Parathyroid adenoma (tissue), 2 donors: ENCODE measurements at regions not wholly inside any gene's neighbourhood (a gene's known extent, or its start where the extent isn't known, plus 50 kb on each side); places are given as distances from the start of the nearest gene placed in this dataset.

ENCODE experiments used
- H2AFZ ChIP-seq: fragments of 300-600 bp; sonication (generic); one replicate; pipeline ENCODE4 v1.7.0; 2017; ENCODE audit warnings: antibody characterized with exemption, mild to moderate bottlenecking
- H3K27ac ChIP-seq: fragments of 300-600 bp; sonication (generic); one replicate; pipeline ENCODE4 v1.7.0; 2017
- H3K27me3 ChIP-seq: fragments of 300-600 bp; sonication (generic); one replicate; pipeline ENCODE4 v1.7.0; 2017; ENCODE audit warnings: low read length; ENCODE audit not compliant: control insufficient read depth, insufficient read depth
- H3K36me3 ChIP-seq: fragments of 300-600 bp; sonication (generic); one replicate; pipeline ENCODE4 v1.7.0; 2017; ENCODE audit warnings: low read length; ENCODE audit not compliant: control insufficient read depth, insufficient read depth
- H3K4me1 ChIP-seq: fragments of 300-600 bp; sonication (generic); one replicate; pipeline ENCODE4 v1.7.0; 2017; ENCODE audit warnings: control low read depth
- H3K4me2 ChIP-seq: fragments of 300-600 bp; sonication (generic); one replicate; pipeline ENCODE4 v1.7.0; 2017; ENCODE audit warnings: low read length
- H3K4me3 ChIP-seq: fragments of 300-600 bp; sonication (generic); one replicate; pipeline ENCODE4 v1.7.0; 2017; ENCODE audit warnings: low read depth, low read length
- H3K79me2 ChIP-seq: fragments of 300-600 bp; sonication (generic); one replicate; pipeline ENCODE4 v1.7.0; 2017; ENCODE audit warnings: control low read depth
- H3K9ac ChIP-seq: fragments of 300-600 bp; sonication (generic); one replicate; pipeline ENCODE4 v1.7.0; 2017; ENCODE audit warnings: mild to moderate bottlenecking
- H3K9me3 ChIP-seq: fragments of 300-600 bp; sonication (generic); one replicate; pipeline ENCODE4 v1.7.0; 2017; ENCODE audit warnings: low read length; ENCODE audit not compliant: control insufficient read depth
- CTCF ChIP-seq: fragments of 300-600 bp; sonication (generic); IDR thresholded peaks from one replicate; pipeline ENCODE4 v1.7.0; 2017; ENCODE audit warnings: antibody characterized with exemption, mild to moderate bottlenecking
- donor health status: primary hyperparathyroidism.

- no peak overlapping the region for H3K4me2 ChIP-seq
- no peak for TF ChIP-seq CTCF
- H2AFZ ChIP-seq, result no peak overlapping the region
- no peak overlapping the region for H3K9ac ChIP-seq
- H3K4me3 ChIP-seq, result no peak overlapping the region
- H3K36me3 ChIP-seq, result no peaks in the 10 kb centered on the region
- no peaks in the 10 kb centered on the region for H3K4me1 ChIP-seq
- H3K27me3 ChIP-seq, result no peaks in the 10 kb centered on the region
- no peaks in the 10 kb centered on the region for H3K79me2 ChIP-seq
- no peaks in the 10 kb centered on the region for H3K9me3 ChIP-seq
- no peak overlapping the region for H3K27ac ChIP-seq
These were observed 134.1 kb upstream of the GNAO1 start for GRCh38 chr16:56057151-56057550.

- H2AFZ ChIP-seq, result no peak overlapping the region
- H3K27me3 ChIP-seq, result no peaks in the 10 kb centered on the region
- H3K9ac ChIP-seq, result no peak overlapping the region
- H3K4me3 ChIP-seq, result no peak overlapping the region
- H3K4me1 ChIP-seq, result no peaks in the 10 kb centered on the region
- no peak overlapping the region for H3K4me2 ChIP-seq
- no peak overlapping the region for H3K27ac ChIP-seq
- no peaks in the 10 kb centered on the region for H3K9me3 ChIP-seq
- TF ChIP-seq CTCF, result no peak
- no peaks in the 10 kb centered on the region for H3K79me2 ChIP-seq
- no peaks in the 10 kb centered on the region for H3K36me3 ChIP-seq
These were observed 140.4 kb upstream of the GNAO1 start for GRCh38 chr16:56050916-56051315.

GRCh38 chr16:56048425-56049105 is 142.7 kb upstream of the GNAO1 start:
- Histone ChIP-seq H3K9ac (no peak overlapping the region), H3K4me2 (no peak overlapping the region), H3K4me3 (no peak overlapping the region), H3K4me1 (no peaks in the 10 kb centered on the region), H3K79me2 (no peaks in the 10 kb centered on the region), H2AFZ (no peak overlapping the region), H3K27ac (no peak overlapping the region), H3K9me3 (no peaks in the 10 kb centered on the region), H3K36me3 (no peaks in the 10 kb centered on the region), H3K27me3 (no peaks in the 10 kb centered on the region)
- TF ChIP-seq CTCF, result no peak

GRCh38 chr16:56047307-56048234 is 143.7 kb upstream of the GNAO1 start:
- Histone ChIP-seq H3K4me1 (no peaks in the 10 kb centered on the region), H3K79me2 (no peaks in the 10 kb centered on the region), H3K4me3 (no peak overlapping the region), H3K9ac (no peak overlapping the region), H3K4me2 (no peak overlapping the region), H3K27me3 (no peaks in the 10 kb centered on the region), H2AFZ (no peak overlapping the region), H3K36me3 (no peaks in the 10 kb centered on the region), H3K9me3 (no peaks in the 10 kb centered on the region), H3K27ac (no peak overlapping the region)
- no peak for TF ChIP-seq CTCF
